Endothelial cell of umbilical vein (primary cell): ENCODE measurements at regions not wholly inside any gene's neighbourhood (a gene's known extent, or its start where the extent isn't known, plus 50 kb on each side); places are given as distances from the start of the nearest gene placed in this dataset.

Experiments
- BruUV-seq: library from RNA; stranded (reverse); fragments of 400-500 nt; replicated peaks from 2 replicates; lab custom pipeline; 2021; lab: Mats Ljungman, UMichigan
- CTCF ChIA-PET: fragments of 300-600, 350-600 bp; sonication (Branson Sonifier 250); formaldehyde crosslinking; loops from one replicate; lab custom pipeline; 2021; ENCODE audit warnings: antibody characterized with exemption, inconsistent platforms; lab: Charles Lee
- POLR2A ChIA-PET: fragments of 300-600, 350-600 bp; sonication (Branson Sonifier 250); formaldehyde crosslinking; loops from one replicate; lab custom pipeline; 2021; ENCODE audit warnings: antibody characterized with exemption, inconsistent platforms; lab: Charles Lee
- DNase-seq: peaks from one replicate; pipeline ENCODE4 v3.0.0-alpha.2; 2011; ENCODE audit warnings: low read depth, low spot score
- FAIRE-seq: peaks from 2 replicates; lab custom pipeline; 2011; peaks lifted over from hg19 to GRCh38; lab: Jason Lieb, UNC
- H2AFZ ChIP-seq: 2 replicates; pipeline ENCODE4 v1.6.0; 2012; ENCODE audit warnings: low read depth, low read length, control low read depth, inconsistent platforms
- H3K27ac ChIP-seq: 2 replicates; pipeline ENCODE4 v1.5.1; 2011; ENCODE audit warnings: low read depth, mild to moderate bottlenecking, control low read depth, low read length, moderate library complexity; ENCODE audit not compliant: insufficient read depth
- H3K27me3 ChIP-seq, 2 experiments: 2 replicates each; pipeline versions ENCODE4 v1.6.0 to v1.6.1; 2011; ENCODE audit warnings: low read length in 2 of 2, mixed read lengths in 1 of 2; ENCODE audit not compliant: control insufficient read depth in 2 of 2, insufficient read depth in 2 of 2
- H3K36me3 ChIP-seq, 2 experiments: 2 replicates in 1 of 2; 3 replicates in 1 of 2; pipeline ENCODE4 v1.5.1; 2011; ENCODE audit warnings: low read length in 2 of 2, mild to moderate bottlenecking in 1 of 2, moderate library complexity in 1 of 2; ENCODE audit not compliant: control insufficient read depth in 2 of 2, insufficient read depth in 2 of 2; ENCODE audit errors: extremely low read depth in 1 of 2
- H3K4me1 ChIP-seq: 3 replicates; pipeline ENCODE4 v1.5.1; 2011; ENCODE audit warnings: mild to moderate bottlenecking, low read length; ENCODE audit not compliant: control insufficient read depth, insufficient read depth; ENCODE audit errors: extremely low read depth
- H3K4me2 ChIP-seq: 2 replicates; pipeline ENCODE4 v1.6.1; 2011; ENCODE audit warnings: low read length, control low read depth, mixed read lengths; ENCODE audit not compliant: insufficient read depth
- H3K4me3 ChIP-seq, 3 experiments: fragments of 200-600 bp in 1 of 3; sonication (generic), shearing (Covaris generic) in 1 of 3; replicated peaks in 1 of 3; 2 replicates each; pipeline ENCODE4 v1.5.1; 2011 to 2016; ENCODE audit warnings: control low read depth in 3 of 3, low read length in 3 of 3, mild to moderate bottlenecking in 2 of 3, inconsistent platforms in 1 of 3, low read depth in 1 of 3, moderate library complexity in 1 of 3; ENCODE audit not compliant: insufficient read depth in 1 of 3
- H3K79me2 ChIP-seq: 2 replicates; pipeline ENCODE4 v1.6.0; 2012; ENCODE audit warnings: low read length, inconsistent platforms; ENCODE audit not compliant: control insufficient read depth, insufficient read depth
- H3K9ac ChIP-seq: replicated peaks from 2 replicates; pipeline ENCODE3; 2011; ENCODE audit warnings: low read length, control low read depth; ENCODE audit not compliant: insufficient read depth; ENCODE audit errors: extremely low read depth
- H3K9me1 ChIP-seq: replicated peaks from 3 replicates; pipeline ENCODE4 v1.6.0; 2011; ENCODE audit warnings: mild to moderate bottlenecking, low read length; ENCODE audit not compliant: control insufficient read depth, insufficient read depth; ENCODE audit errors: extremely low read depth
- H3K9me3 ChIP-seq: replicated peaks from 2 replicates; pipeline ENCODE4 v1.5.1; 2012; ENCODE audit warnings: low read length, inconsistent platforms; ENCODE audit not compliant: control insufficient read depth, insufficient read depth
- H4K20me1 ChIP-seq: replicated peaks from 2 replicates; pipeline ENCODE3; 2011; ENCODE audit warnings: mild to moderate bottlenecking, low read length; ENCODE audit not compliant: control insufficient read depth, insufficient read depth; ENCODE audit errors: extremely low read depth
- EZH2 ChIP-seq: IDR thresholded peaks from 2 replicates; pipeline ENCODE4 v1.6.1; 2012; ENCODE audit warnings: borderline replicate concordance, low read depth, mild to moderate bottlenecking, moderate library complexity, low read length, inconsistent platforms; ENCODE audit not compliant: severe bottlenecking
- FOS ChIP-seq: IDR thresholded peaks from 2 replicates; pipeline ENCODE4 v1.6.1; 2011; ENCODE audit warnings: mild to moderate bottlenecking, low read length, moderate library complexity, borderline replicate concordance; ENCODE audit not compliant: insufficient read depth
- GATA2 ChIP-seq: IDR thresholded peaks from 2 replicates; pipeline ENCODE4 v1.7.0; 2011; ENCODE audit warnings: low read depth, mild to moderate bottlenecking, moderate library complexity, mixed read lengths, low read length; ENCODE audit not compliant: insufficient read length, insufficient read depth
- JUN ChIP-seq: IDR thresholded peaks from 2 replicates; pipeline ENCODE4 v1.6.1; 2011; ENCODE audit warnings: borderline replicate concordance, low read depth; ENCODE audit not compliant: insufficient read length, insufficient read depth
- MAX ChIP-seq: IDR thresholded peaks from 2 replicates; pipeline ENCODE4 v1.6.1; 2011; ENCODE audit not compliant: insufficient read depth, insufficient read length
- MYC ChIP-seq: IDR thresholded peaks from one replicate; pipeline ENCODE4 v1.6.1; 2011; ENCODE audit warnings: mild to moderate bottlenecking, low read depth, low read length
- POLR2A ChIP-seq: IDR thresholded peaks from 2 replicates; pipeline ENCODE4 v1.6.1; 2012; ENCODE audit warnings: low read depth, mild to moderate bottlenecking, control low read depth, low read length
- POLR2AphosphoS5 ChIP-seq: IDR thresholded peaks from 2 replicates; pipeline ENCODE4 v1.6.1; 2012; ENCODE audit warnings: low read depth, mild to moderate bottlenecking, control low read depth, low read length, moderate library complexity; ENCODE audit not compliant: insufficient read depth
- dilution Hi-C: fragments of 300-500 bp; cut with MboI; formaldehyde crosslinking; loops from one replicate; pipeline ENCODE4 v1.15.0; 2019; ENCODE audit warnings: low sequenced_read_pairs; ENCODE audit not compliant: extremely low pct_ligation_motif_present
- intact Hi-C: fragments of 100-400 bp; cut with micrococcal nuclease; formaldehyde crosslinking; loops from one replicate; pipeline ENCODE4 v1.10.0; 2022
- TF ChIP-seq, protein P1 (sequence below), 2 donors: IDR thresholded peaks; 1 replicate in 1 of 2; 2 replicates in 1 of 2; pipeline ENCODE4 v1.5.1; 2011; ENCODE audit warnings: low read length in 2 of 2, mild to moderate bottlenecking in 2 of 2, moderate library complexity in 2 of 2, control low read depth in 1 of 2, inconsistent platforms in 1 of 2, low read depth in 1 of 2; ENCODE audit not compliant: insufficient read depth in 1 of 2; ENCODE audit errors: extremely low read depth in 1 of 2

- no peak for DNase-seq
- Histone ChIP-seq H3K4me1 (no peaks in the 10 kb centered on the region), H4K20me1 (no peaks in the 10 kb centered on the region), H3K9me1 (no peaks in the 10 kb centered on the region), H2AFZ (no peak overlapping the region), H3K79me2 (no peaks in the 10 kb centered on the region), H3K27ac (no peak overlapping the region), H3K9me3 (no peaks in the 10 kb centered on the region), H3K36me3 (no peaks in the 10 kb centered on the region), H3K27me3 (no peaks in the 10 kb centered on the region), H3K9ac (no peak overlapping the region), H3K4me2 (no peak overlapping the region), H3K4me3 (no peak overlapping the region)
- CTCF ChIA-PET: no interaction called here
- POLR2A ChIA-PET: no interaction called here
- FAIRE-seq: no peak
- BruUV-seq: no TSS peak
- intact Hi-C loops (no loop called here), dilution Hi-C loops (no loop called here)
- TF ChIP-seq MAX (no peak), POLR2A (no peak), JUN (no peak), MYC (no peak), FOS (no peak), GATA2 (no peak), POLR2AphosphoS5 (no peak), EZH2 (no peak)
- TF ChIP-seq, protein P1, sequence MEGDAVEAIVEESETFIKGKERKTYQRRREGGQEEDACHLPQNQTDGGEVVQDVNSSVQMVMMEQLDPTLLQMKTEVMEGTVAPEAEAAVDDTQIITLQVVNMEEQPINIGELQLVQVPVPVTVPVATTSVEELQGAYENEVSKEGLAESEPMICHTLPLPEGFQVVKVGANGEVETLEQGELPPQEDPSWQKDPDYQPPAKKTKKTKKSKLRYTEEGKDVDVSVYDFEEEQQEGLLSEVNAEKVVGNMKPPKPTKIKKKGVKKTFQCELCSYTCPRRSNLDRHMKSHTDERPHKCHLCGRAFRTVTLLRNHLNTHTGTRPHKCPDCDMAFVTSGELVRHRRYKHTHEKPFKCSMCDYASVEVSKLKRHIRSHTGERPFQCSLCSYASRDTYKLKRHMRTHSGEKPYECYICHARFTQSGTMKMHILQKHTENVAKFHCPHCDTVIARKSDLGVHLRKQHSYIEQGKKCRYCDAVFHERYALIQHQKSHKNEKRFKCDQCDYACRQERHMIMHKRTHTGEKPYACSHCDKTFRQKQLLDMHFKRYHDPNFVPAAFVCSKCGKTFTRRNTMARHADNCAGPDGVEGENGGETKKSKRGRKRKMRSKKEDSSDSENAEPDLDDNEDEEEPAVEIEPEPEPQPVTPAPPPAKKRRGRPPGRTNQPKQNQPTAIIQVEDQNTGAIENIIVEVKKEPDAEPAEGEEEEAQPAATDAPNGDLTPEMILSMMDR (IDR thresholded peaks at IDR 0.05; ENCODE audit: extremely low read depth in 1 of 2, insufficient read depth in 1 of 2, low read depth in 1 of 2, low read length in 2 of 2): no peak
These were observed 1013.4 kb upstream of the COX7C start for GRCh38 chr5:85604378-85604777.
